ENCODE measurements at regions not wholly inside any gene's neighbourhood (a gene's known extent, or its start where the extent isn't known, plus 50 kb on each side); places are given as distances from the start of the nearest gene placed in this dataset.
"Not testable (repeated sequence)": the region's sequence is repeated elsewhere in the genome, so short reads cannot be mapped to it uniquely, and the experiment has no call there.

- peaks cover 15% of the 10 kb centered on the region for H3K9me3 Mint-ChIP-seq (ENCODE audit: unreplicated experiment)
- ChIA-PET POLR2A (no interaction called here), CTCF (no interaction called here)
- no peak overlapping the region for H3K27ac Mint-ChIP-seq (ENCODE audit: unreplicated experiment)
- TF ChIP-seq CTCF (IDR thresholded peaks at IDR 0.05; ENCODE audit: insufficient read depth in 1 of 2, low read depth in 1 of 2, low read length in 1 of 2, severe bottlenecking in 1 of 2, unreplicated experiment in 1 of 2), result no peak
- no peak for DNase-seq
- no peaks in the 10 kb centered on the region for H3K36me3 Mint-ChIP-seq (ENCODE audit: insufficient read depth, unreplicated experiment)
- no peaks in the 10 kb centered on the region for H3K27me3 Mint-ChIP-seq (ENCODE audit: insufficient read depth, unreplicated experiment)
- Histone ChIP-seq H3K36me3 (ENCODE audit: control insufficient read depth, insufficient read depth, low read length) (no peaks in the 10 kb centered on the region), H3K4me3 (ENCODE audit: low read depth, low read length) (no peak overlapping the region), H3K9me3 (no peaks in the 10 kb centered on the region; the same call in 1 of the 2 replicates), H3K27me3 (replicated peaks; ENCODE audit: control insufficient read depth, insufficient read depth, low read length) (no peaks in the 10 kb centered on the region), H3K4me1 (no peaks in the 10 kb centered on the region)
- intact Hi-C loops (cut with micrococcal nuclease; ENCODE audit: unreplicated experiment), result no loop called here
- no TSS peak for BruUV-seq (replicated peaks)
- no peaks in the 10 kb centered on the region for H3K4me1 Mint-ChIP-seq (ENCODE audit: low read depth, unreplicated experiment)
- H3K4me3 Mint-ChIP-seq (ENCODE audit: unreplicated experiment), result no peak overlapping the region
These were observed 71.3 kb downstream of the SOX9 start for GRCh38 chr17:72191921-72192799.

- Histone ChIP-seq H3K4me1 (no peaks in the 10 kb centered on the region), H3K4me3 (ENCODE audit: low read depth, low read length) (no peak overlapping the region), H3K9me3 (no peaks in the 10 kb centered on the region; the same call in 1 of the 2 replicates), H3K27me3 (replicated peaks; ENCODE audit: control insufficient read depth, insufficient read depth, low read length) (no peaks in the 10 kb centered on the region), H3K36me3 (ENCODE audit: control insufficient read depth, insufficient read depth, low read length) (no peaks in the 10 kb centered on the region)
- ChIA-PET CTCF (no interaction called here), POLR2A (no interaction called here)
- H3K4me3 Mint-ChIP-seq (ENCODE audit: unreplicated experiment), result no peak overlapping the region
- no peak for TF ChIP-seq CTCF (IDR thresholded peaks at IDR 0.05; ENCODE audit: insufficient read depth in 1 of 2, low read depth in 1 of 2, low read length in 1 of 2, severe bottlenecking in 1 of 2, unreplicated experiment in 1 of 2)
- intact Hi-C loops (cut with micrococcal nuclease; ENCODE audit: unreplicated experiment), result no loop called here
- DNase-seq, result no peak
- H3K27ac Mint-ChIP-seq (ENCODE audit: unreplicated experiment), result no peak overlapping the region
- no peaks in the 10 kb centered on the region for H3K27me3 Mint-ChIP-seq (ENCODE audit: insufficient read depth, unreplicated experiment)
- no peaks in the 10 kb centered on the region for H3K36me3 Mint-ChIP-seq (ENCODE audit: insufficient read depth, unreplicated experiment)
- no peaks in the 10 kb centered on the region for H3K4me1 Mint-ChIP-seq (ENCODE audit: low read depth, unreplicated experiment)
- peaks cover 18% of the 10 kb centered on the region for H3K9me3 Mint-ChIP-seq (ENCODE audit: unreplicated experiment)
- no TSS peak for BruUV-seq (replicated peaks)
These were observed 72.0 kb downstream of the SOX9 start for GRCh38 chr17:72192800-72193192.

GRCh38 chr17:72193391-72194106 lies 72.7 kb downstream of the SOX9 start:
- BruUV-seq (replicated peaks), result no TSS peak
- peaks cover 18% of the 10 kb centered on the region for H3K9me3 Mint-ChIP-seq (ENCODE audit: unreplicated experiment)
- no peak for DNase-seq
- Histone ChIP-seq H3K36me3 (ENCODE audit: control insufficient read depth, insufficient read depth, low read length) (no peaks in the 10 kb centered on the region), H3K4me3 (ENCODE audit: low read depth, low read length) (no peak overlapping the region), H3K9me3 (no peaks in the 10 kb centered on the region; the same call in 1 of the 2 replicates), H3K4me1 (no peaks in the 10 kb centered on the region), H3K27me3 (replicated peaks; ENCODE audit: control insufficient read depth, insufficient read depth, low read length) (no peaks in the 10 kb centered on the region)
- H3K27ac Mint-ChIP-seq (ENCODE audit: unreplicated experiment), result no peak overlapping the region
- TF ChIP-seq CTCF (IDR thresholded peaks at IDR 0.05; ENCODE audit: insufficient read depth in 1 of 2, low read depth in 1 of 2, low read length in 1 of 2, severe bottlenecking in 1 of 2, unreplicated experiment in 1 of 2), result no peak
- no peaks in the 10 kb centered on the region for H3K36me3 Mint-ChIP-seq (ENCODE audit: insufficient read depth, unreplicated experiment)
- H3K4me1 Mint-ChIP-seq (ENCODE audit: low read depth, unreplicated experiment), result no peaks in the 10 kb centered on the region
- H3K4me3 Mint-ChIP-seq (ENCODE audit: unreplicated experiment), result no peak overlapping the region
- H3K27me3 Mint-ChIP-seq (ENCODE audit: insufficient read depth, unreplicated experiment), result no peaks in the 10 kb centered on the region
- intact Hi-C loops (cut with micrococcal nuclease; ENCODE audit: unreplicated experiment), result no loop called here
- ChIA-PET CTCF (no interaction called here), POLR2A (no interaction called here)

- H3K4me1 Mint-ChIP-seq (ENCODE audit: low read depth, unreplicated experiment); CTCF ChIA-PET; H3K9me3 ChIP-seq; BruUV-seq (replicated peaks); POLR2A ChIA-PET; H3K36me3 Mint-ChIP-seq (ENCODE audit: insufficient read depth, unreplicated experiment); H3K27me3 ChIP-seq (replicated peaks; ENCODE audit: control insufficient read depth, insufficient read depth, low read length); H3K27ac Mint-ChIP-seq (ENCODE audit: unreplicated experiment); H3K4me3 ChIP-seq (ENCODE audit: low read depth, low read length); H3K4me1 ChIP-seq; H3K4me3 Mint-ChIP-seq (ENCODE audit: unreplicated experiment); H3K27me3 Mint-ChIP-seq (ENCODE audit: insufficient read depth, unreplicated experiment); H3K36me3 ChIP-seq (ENCODE audit: control insufficient read depth, insufficient read depth, low read length); DNase-seq; intact Hi-C loops (cut with micrococcal nuclease; ENCODE audit: unreplicated experiment): not testable (repeated sequence)
- H3K9me3 Mint-ChIP-seq (ENCODE audit: unreplicated experiment), result peaks cover 18% of the 10 kb centered on the region
These were observed 73.3 kb downstream of the SOX9 start for GRCh38 chr17:72194107-72194440.

All from Caco-2 (cell line).